ENCODE measurements at regions not wholly inside any gene's neighbourhood (a gene's known extent, or its start where the extent isn't known, plus 50 kb on each side); places are given as distances from the start of the nearest gene placed in this dataset.

GRCh38 chr13:76471486-76471885 is 414.7 kb downstream of the KCTD12 start:
- no peak for TF ChIP-seq CTCF (IDR thresholded peaks at IDR 0.05; ENCODE audit: insufficient read depth, low read depth, low read length, missing control alignments)
- no peak overlapping the region for H3K4me3 ChIP-seq (ENCODE audit: low read depth, low read length)
- no peak for DNase-seq (ENCODE audit: low read depth)

DNA sequence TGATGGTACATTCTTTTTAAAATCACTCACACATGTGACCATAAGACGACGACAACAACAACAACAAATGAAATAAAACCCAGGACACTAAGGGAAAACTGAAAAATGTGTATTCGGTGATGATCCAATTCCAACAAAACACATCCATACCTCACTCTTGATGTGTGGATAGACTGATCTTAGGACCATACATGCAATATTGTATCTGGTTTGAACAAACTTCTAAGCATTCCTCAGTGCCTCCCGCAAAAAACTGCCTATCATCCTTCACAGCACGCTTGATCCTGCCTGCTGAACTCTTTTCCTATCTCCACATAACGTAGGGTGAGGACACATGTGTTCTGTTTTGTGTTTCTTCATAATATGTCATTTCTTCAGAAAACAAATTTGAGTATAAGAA is 415.2 kb downstream of the KCTD12 start:
- no peak for TF ChIP-seq CTCF (IDR thresholded peaks at IDR 0.05; ENCODE audit: insufficient read depth, low read depth, low read length, missing control alignments)
- no peak overlapping the region for H3K4me3 ChIP-seq (ENCODE audit: low read depth, low read length)
- DNase-seq (ENCODE audit: low read depth) = no peak

DNA sequence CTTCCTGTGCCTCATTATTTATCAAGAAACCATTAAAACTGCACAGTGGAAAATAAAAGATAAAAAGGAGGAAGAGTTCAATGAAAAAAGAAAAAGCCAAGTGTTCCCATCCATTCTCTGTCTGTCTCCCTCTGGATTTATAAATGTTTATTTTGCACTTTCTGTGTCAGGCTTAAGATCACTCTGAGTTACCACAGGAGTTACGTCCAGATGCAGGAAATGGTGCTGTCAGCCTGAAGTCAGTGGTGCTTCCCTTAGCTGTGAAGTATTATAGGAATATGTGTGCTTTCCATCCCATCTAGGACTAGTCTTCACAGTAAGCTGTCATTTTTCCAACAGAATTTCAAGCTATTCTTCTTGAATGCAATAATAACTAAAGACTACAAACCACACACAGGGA is 420.2 kb downstream of the KCTD12 start:
- TF ChIP-seq CTCF (IDR thresholded peaks at IDR 0.05; ENCODE audit: insufficient read depth, low read depth, low read length, missing control alignments) = no peak
- no peak for DNase-seq (ENCODE audit: low read depth)
- H3K4me3 ChIP-seq (ENCODE audit: low read depth, low read length) = no peak overlapping the region

DNA sequence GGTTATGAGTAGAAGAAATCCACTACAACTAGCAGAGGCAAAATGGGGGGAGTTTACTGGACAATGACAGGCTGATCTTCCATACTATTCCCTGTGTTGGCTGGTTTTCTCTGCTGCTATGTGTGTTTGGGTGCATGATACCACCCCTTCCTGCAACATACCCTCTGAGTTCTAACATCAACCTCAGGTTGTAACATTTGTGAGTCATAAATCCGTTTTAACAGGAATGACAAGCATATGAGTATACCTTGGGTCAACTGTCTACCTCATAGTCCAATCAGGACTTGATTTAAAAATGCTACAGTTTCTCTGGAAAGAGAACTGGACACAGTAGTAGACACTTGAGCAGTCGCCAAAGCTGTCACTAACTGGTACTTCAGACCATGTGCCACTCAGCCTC is 422.9 kb downstream of the KCTD12 start:
- DNase-seq (ENCODE audit: low read depth) = no peak
- no peak overlapping the region for H3K4me3 ChIP-seq (ENCODE audit: low read depth, low read length)
- no peak for TF ChIP-seq CTCF (IDR thresholded peaks at IDR 0.05; ENCODE audit: insufficient read depth, low read depth, low read length, missing control alignments)

DNA sequence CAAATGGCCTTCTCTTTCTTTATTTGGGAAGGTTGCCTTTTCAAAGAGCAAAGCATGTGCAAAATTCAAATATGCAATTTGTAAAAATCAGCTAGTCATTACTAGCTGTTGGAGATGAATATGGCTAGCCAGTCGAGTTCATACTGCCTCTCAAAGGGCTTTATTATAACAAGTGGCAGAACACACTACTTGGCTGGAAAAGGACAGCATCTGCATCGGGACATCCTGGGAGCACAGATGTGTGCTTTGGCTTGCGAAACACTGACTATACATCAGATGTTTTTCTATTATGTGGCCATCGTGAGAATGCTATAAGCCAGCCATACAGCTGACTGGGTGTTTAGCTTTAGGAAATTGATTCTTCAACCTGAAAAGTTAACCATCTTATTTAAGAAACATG is 424.2 kb downstream of the KCTD12 start:
- no peak overlapping the region for H3K4me3 ChIP-seq (ENCODE audit: low read depth, low read length)
- no peak for DNase-seq (ENCODE audit: low read depth)
- TF ChIP-seq CTCF (IDR thresholded peaks at IDR 0.05; ENCODE audit: insufficient read depth, low read depth, low read length, missing control alignments) = no peak

- TF ChIP-seq CTCF (IDR thresholded peaks at IDR 0.05; ENCODE audit: insufficient read depth, low read depth, low read length, missing control alignments) = no peak
- no peak overlapping the region for H3K4me3 ChIP-seq (ENCODE audit: low read depth, low read length)
- no peak for DNase-seq (ENCODE audit: low read depth)
Observed at GRCh38 chr13:76461484-76461883, 424.7 kb downstream of the KCTD12 start.

DNA sequence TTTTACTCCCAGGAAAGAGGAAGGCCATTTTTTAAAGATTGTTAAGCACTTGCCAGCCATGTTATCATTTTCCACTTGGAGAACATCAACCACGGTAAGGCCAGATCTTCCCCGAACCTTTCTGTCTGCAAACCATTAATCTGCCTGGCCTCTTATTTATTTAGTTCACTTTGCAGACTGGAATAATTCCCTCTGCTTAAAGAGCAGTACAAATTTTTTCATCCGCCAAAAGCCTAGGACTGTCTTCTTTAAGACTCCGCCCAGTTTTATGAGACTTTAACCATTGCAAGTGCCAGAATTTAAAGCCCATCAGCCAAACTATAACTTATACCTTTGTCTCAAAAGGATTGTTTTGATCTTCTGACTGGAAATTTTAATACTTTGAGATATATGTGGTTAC is 426.3 kb downstream of the KCTD12 start:
- no peak for TF ChIP-seq CTCF (IDR thresholded peaks at IDR 0.05; ENCODE audit: insufficient read depth, low read depth, low read length, missing control alignments)
- H3K4me3 ChIP-seq (ENCODE audit: low read depth, low read length) = no peak overlapping the region
- DNase-seq (ENCODE audit: low read depth) = no peak

All from GM12865 (cell line).